ENCODE measurements at regions not wholly inside any gene's neighbourhood (a gene's known extent, or its start where the extent isn't known, plus 50 kb on each side); places are given as distances from the start of the nearest gene placed in this dataset.

DNA sequence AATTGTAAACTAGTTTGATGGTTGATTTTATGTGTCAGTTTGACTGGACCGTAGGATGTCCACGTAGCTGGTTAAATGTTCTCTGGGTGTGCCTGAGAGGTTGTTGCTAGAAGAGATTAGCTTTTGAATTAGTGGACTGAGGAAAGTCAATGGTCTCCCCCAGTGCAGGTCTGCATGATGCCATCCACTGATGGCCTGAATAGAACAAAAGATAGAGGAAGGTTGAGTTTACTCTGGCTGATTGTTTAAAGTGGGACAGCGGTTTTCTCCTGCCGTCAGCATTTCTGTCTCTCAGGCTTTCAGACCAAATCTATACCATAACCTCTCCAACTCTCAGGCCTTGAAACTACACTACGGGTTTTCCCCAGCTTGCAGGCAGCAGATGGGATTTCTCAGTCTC is 899.2 kb upstream of the WWC1 start:
- Histone ChIP-seq H3K36me3 (replicated peaks in 1 of 2; ENCODE audit: control insufficient read depth in 1 of 2, insufficient read depth in 2 of 2, low read length in 2 of 2) (no peaks in the 10 kb centered on the region), H3K4me2 (replicated peaks; ENCODE audit: extremely low read depth, low read length, poor library complexity, severe bottlenecking) (no peak overlapping the region), H3K79me2 (ENCODE audit: insufficient read depth, low read length) (no peaks in the 10 kb centered on the region), H3K4me1 (ENCODE audit: control insufficient read depth in 1 of 2, insufficient read depth in 2 of 2, low read length in 2 of 2) (no peaks in the 10 kb centered on the region), H3K27ac (ENCODE audit: low read depth in 1 of 2, low read length in 2 of 2) (no peak overlapping the region), H3K4me3 (replicated peaks in 1 of 3; ENCODE audit: low read depth in 2 of 3, low read length in 3 of 3) (no peak overlapping the region), H2AFZ (ENCODE audit: insufficient read depth, low read depth, low read length, poor library complexity, severe bottlenecking) (no peak overlapping the region), H4K20me1 (ENCODE audit: insufficient read depth, low read length) (no peaks in the 10 kb centered on the region), H3K9ac (ENCODE audit: insufficient read depth, low read length, poor library complexity, severe bottlenecking) (no peak overlapping the region), H3K9me3 (replicated peaks in 1 of 2; ENCODE audit: control insufficient read depth in 1 of 2, insufficient read depth in 1 of 2, low read length in 2 of 2) (no peaks in the 10 kb centered on the region), H3K27me3 (ENCODE audit: control insufficient read depth in 2 of 2, insufficient read depth in 2 of 2, low read length in 2 of 2) (no peaks in the 10 kb centered on the region)
- Mint-ChIP-seq H3K27me3 (ENCODE audit: low read depth in 3 of 3) (no peaks in the 10 kb centered on the region), H3K36me3 (no peaks in the 10 kb centered on the region), H3K4me3 (no peak overlapping the region), H3K4me1 (no peaks in the 10 kb centered on the region), H3K9me3 (peaks cover 0 to 7% (median 0%) of the 10 kb centered on the region in 7 donors), H3K27ac (no peak overlapping the region)
- WGBS (ENCODE audit: insufficient coverage) = 81% methylated on average over 2 of the region's 5 CpGs
- no peak for DNase-seq
- TF ChIP-seq CTCF (IDR thresholded peaks at IDR 0.05) = no peak
- intact Hi-C loops (cut with micrococcal nuclease) = no loop called here

DNA sequence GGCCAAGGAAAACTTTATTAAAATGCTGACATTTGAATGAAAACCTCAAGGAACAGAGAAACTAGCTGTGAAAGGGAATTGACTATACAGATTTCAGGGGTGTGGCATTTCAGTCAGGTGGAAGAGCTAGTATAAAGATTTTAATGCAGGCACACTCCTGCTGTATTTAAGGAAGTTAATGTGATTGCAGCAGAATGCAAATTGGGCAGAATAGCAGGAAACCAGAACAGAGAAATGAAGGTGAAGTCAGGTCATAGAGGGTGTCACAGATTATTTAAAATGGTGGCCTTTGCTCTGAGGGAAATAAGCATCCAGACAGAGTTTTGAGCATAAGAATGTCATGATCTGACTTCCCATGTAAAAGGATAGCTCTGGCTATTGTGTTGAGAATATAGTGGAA is 898.1 kb upstream of the WWC1 start:
- Histone ChIP-seq H3K79me2 (ENCODE audit: insufficient read depth, low read length) (no peaks in the 10 kb centered on the region), H3K27me3 (ENCODE audit: control insufficient read depth in 2 of 2, insufficient read depth in 2 of 2, low read length in 2 of 2) (no peaks in the 10 kb centered on the region), H3K9me3 (replicated peaks in 1 of 2; ENCODE audit: control insufficient read depth in 1 of 2, insufficient read depth in 1 of 2, low read length in 2 of 2) (no peaks in the 10 kb centered on the region), H2AFZ (ENCODE audit: insufficient read depth, low read depth, low read length, poor library complexity, severe bottlenecking) (no peak overlapping the region), H3K4me3 (replicated peaks in 1 of 3; ENCODE audit: low read depth in 2 of 3, low read length in 3 of 3) (no peak overlapping the region), H3K36me3 (replicated peaks in 1 of 2; ENCODE audit: control insufficient read depth in 1 of 2, insufficient read depth in 2 of 2, low read length in 2 of 2) (no peaks in the 10 kb centered on the region), H4K20me1 (ENCODE audit: insufficient read depth, low read length) (no peaks in the 10 kb centered on the region), H3K9ac (ENCODE audit: insufficient read depth, low read length, poor library complexity, severe bottlenecking) (no peak overlapping the region), H3K4me2 (replicated peaks; ENCODE audit: extremely low read depth, low read length, poor library complexity, severe bottlenecking) (no peak overlapping the region), H3K4me1 (ENCODE audit: control insufficient read depth in 1 of 2, insufficient read depth in 2 of 2, low read length in 2 of 2) (no peaks in the 10 kb centered on the region), H3K27ac (ENCODE audit: low read depth in 1 of 2, low read length in 2 of 2) (no peak overlapping the region)
- Mint-ChIP-seq H3K4me3 (no peak overlapping the region), H3K27me3 (ENCODE audit: low read depth in 3 of 3) (no peaks in the 10 kb centered on the region), H3K36me3 (no peaks in the 10 kb centered on the region), H3K4me1 (no peaks in the 10 kb centered on the region), H3K9me3 (peaks cover 0 to 6% (median 0%) of the 10 kb centered on the region in 7 donors), H3K27ac (no peak overlapping the region)
- TF ChIP-seq CTCF (IDR thresholded peaks at IDR 0.05) = no peak
- DNase-seq = no peak
- intact Hi-C loops (cut with micrococcal nuclease) = no loop called here

All from CD14-positive monocyte (primary cell).